ENCODE measurements at regions not wholly inside any gene's neighbourhood (a gene's known extent, or its start where the extent isn't known, plus 50 kb on each side); places are given as distances from the start of the nearest gene placed in this dataset.

DNA sequence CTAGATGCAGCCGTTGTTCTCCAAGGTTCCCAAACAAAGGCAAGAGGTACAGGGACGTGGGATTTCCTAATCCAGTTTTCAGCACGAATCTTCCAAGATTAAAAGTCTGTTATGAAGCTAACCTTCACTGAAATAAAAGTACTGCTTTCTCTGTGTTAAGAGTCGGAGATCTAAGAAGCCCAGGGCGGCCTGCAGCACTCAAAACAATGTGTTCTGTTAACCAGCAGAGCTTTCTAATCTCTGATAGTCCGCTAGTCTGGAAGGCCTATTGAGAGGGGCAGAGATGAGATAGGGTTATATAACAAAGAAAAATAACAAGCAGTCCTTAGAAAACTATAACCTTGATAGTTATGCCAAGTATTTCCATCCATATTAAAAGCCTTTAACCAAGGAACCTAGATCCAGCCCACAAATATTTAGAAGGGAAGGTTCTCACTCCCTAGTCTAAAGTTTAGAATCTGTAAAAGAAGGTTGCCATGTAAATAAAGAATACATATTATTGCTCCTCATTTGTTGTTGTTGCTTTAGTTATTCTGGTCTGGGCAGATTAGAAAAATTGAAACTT is 106.3 kb upstream of the SVIL start:
- H3K4me3 ChIP-seq (ENCODE audit: low read depth in 1 of 2, low read length in 2 of 2) = no peak overlapping the region

DNA sequence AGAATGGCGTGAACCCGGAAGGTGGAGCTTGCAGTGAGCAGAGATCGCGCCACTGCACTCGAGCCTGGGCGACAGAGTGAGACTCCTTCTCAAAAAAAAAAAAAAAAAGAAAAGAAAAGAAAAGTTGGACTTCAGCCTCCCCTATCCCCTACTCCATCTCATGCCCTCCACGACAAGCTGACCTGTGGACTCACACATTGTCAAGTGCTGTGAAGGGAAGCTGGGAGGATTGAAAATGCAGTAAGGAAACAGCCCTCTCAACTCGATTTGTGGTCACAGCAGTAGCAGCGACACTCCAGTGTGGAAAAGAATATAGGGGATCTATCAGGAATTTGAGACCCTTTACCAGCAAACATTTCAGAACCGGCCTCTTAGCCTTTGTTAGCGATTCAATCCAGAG is 103.6 kb upstream of the SVIL start:
- H4K20me1 ChIP-seq (ENCODE audit: insufficient read depth, low read length) = no peaks in the 10 kb centered on the region
- H3K4me1 ChIP-seq (ENCODE audit: insufficient read depth, low read length) = peaks cover 24% of the 10 kb centered on the region
- H2AFZ ChIP-seq (ENCODE audit: low read depth, low read length) = no peak overlapping the region
- no peak overlapping the region for H3K4me3 ChIP-seq (ENCODE audit: low read depth in 1 of 2, low read length in 2 of 2)
- no peak overlapping the region for H3K27ac ChIP-seq (ENCODE audit: low read length)
- H3K4me2 ChIP-seq (ENCODE audit: insufficient read depth, low read length) = no peak overlapping the region
- ATAC-seq (ENCODE audit: insufficient read depth, low read depth) (no peak), DNase-seq (no peak)
- H3K9ac ChIP-seq (ENCODE audit: low read depth, low read length) = no peak overlapping the region
- H3K27me3 ChIP-seq (ENCODE audit: insufficient read depth, low read length, poor library complexity) = no peaks in the 10 kb centered on the region
- no peak for TF ChIP-seq EZH2 (IDR thresholded peaks at IDR 0.05; ENCODE audit: borderline replicate concordance, low read depth, low read length, severe bottlenecking)
- TF ChIP-seq, protein P1, sequence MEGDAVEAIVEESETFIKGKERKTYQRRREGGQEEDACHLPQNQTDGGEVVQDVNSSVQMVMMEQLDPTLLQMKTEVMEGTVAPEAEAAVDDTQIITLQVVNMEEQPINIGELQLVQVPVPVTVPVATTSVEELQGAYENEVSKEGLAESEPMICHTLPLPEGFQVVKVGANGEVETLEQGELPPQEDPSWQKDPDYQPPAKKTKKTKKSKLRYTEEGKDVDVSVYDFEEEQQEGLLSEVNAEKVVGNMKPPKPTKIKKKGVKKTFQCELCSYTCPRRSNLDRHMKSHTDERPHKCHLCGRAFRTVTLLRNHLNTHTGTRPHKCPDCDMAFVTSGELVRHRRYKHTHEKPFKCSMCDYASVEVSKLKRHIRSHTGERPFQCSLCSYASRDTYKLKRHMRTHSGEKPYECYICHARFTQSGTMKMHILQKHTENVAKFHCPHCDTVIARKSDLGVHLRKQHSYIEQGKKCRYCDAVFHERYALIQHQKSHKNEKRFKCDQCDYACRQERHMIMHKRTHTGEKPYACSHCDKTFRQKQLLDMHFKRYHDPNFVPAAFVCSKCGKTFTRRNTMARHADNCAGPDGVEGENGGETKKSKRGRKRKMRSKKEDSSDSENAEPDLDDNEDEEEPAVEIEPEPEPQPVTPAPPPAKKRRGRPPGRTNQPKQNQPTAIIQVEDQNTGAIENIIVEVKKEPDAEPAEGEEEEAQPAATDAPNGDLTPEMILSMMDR (IDR thresholded peaks at IDR 0.05; ENCODE audit: borderline replicate concordance, extremely low read depth, low read length, poor library complexity, severe bottlenecking) = no peak
- no peaks in the 10 kb centered on the region; the same call in 1 of the 2 replicates for H3K36me3 ChIP-seq (ENCODE audit: insufficient read depth, low read length)
- peaks cover 21% of the 10 kb centered on the region for H3K79me2 ChIP-seq (ENCODE audit: insufficient read depth, low read length)
- no peaks in the 10 kb centered on the region for H3K9me3 ChIP-seq (ENCODE audit: insufficient read depth, low read length, severe bottlenecking)

More for the DNA sequence above, 106.3 kb upstream of the SVIL start:
- no peak for ATAC-seq (ENCODE audit: insufficient read depth, low read depth)
- Histone ChIP-seq H3K27me3 (ENCODE audit: insufficient read depth, low read length, poor library complexity) (no peaks in the 10 kb centered on the region), H3K4me2 (ENCODE audit: insufficient read depth, low read length) (no peak overlapping the region), H3K9ac (ENCODE audit: low read depth, low read length) (no peak overlapping the region), H2AFZ (ENCODE audit: low read depth, low read length) (no peak overlapping the region), H3K9me3 (ENCODE audit: insufficient read depth, low read length, severe bottlenecking) (no peaks in the 10 kb centered on the region), H4K20me1 (ENCODE audit: insufficient read depth, low read length) (no peaks in the 10 kb centered on the region), H3K4me1 (ENCODE audit: insufficient read depth, low read length) (peaks cover 5% of the 10 kb centered on the region), H3K36me3 (ENCODE audit: insufficient read depth, low read length) (no peaks in the 10 kb centered on the region), H3K79me2 (ENCODE audit: insufficient read depth, low read length) (no peaks in the 10 kb centered on the region), H3K27ac (ENCODE audit: low read length) (no peak overlapping the region)
- no peak for DNase-seq
- TF ChIP-seq EZH2 (IDR thresholded peaks at IDR 0.05; ENCODE audit: borderline replicate concordance, low read depth, low read length, severe bottlenecking) = no peak
- TF ChIP-seq, protein P1 (IDR thresholded peaks at IDR 0.05; ENCODE audit: borderline replicate concordance, extremely low read depth, low read length, poor library complexity, severe bottlenecking) = no peak

DNA sequence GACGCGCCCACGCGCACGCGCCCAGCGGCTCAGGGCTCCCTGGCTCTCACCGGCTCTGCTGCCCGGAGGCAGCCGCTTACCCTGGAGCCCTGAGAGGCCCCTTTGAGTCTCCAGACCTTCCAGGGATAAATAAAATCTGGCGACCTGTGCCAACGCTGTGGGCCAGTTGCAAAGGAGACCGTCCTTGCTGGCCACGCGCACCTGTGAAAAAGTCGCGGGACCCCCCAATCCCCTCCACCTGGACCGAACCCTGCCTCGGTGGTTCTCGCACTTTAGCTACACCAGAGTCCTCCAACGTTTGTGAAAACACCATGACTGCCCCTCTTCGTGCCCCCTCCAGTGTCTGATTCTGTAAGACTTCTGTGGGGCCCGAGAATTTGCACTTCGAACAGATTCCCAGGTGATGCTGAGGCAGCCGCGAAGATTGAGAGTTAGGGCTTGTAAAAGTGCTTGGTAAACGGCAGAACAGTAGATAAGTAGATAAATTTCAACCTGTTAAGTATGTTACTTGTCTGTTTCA is 102.4 kb upstream of the SVIL start:
- Histone ChIP-seq H3K9ac (ENCODE audit: low read depth, low read length) (no peak overlapping the region), H3K9me3 (ENCODE audit: insufficient read depth, low read length, severe bottlenecking) (no peaks in the 10 kb centered on the region), H3K36me3 (ENCODE audit: insufficient read depth, low read length) (no peaks in the 10 kb centered on the region; the same call in 1 of the 2 replicates), H3K4me1 (ENCODE audit: insufficient read depth, low read length) (peaks cover 30% of the 10 kb centered on the region), H4K20me1 (ENCODE audit: insufficient read depth, low read length) (no peaks in the 10 kb centered on the region), H3K27ac (ENCODE audit: low read length) (no peak overlapping the region), H3K4me3 (ENCODE audit: low read depth in 1 of 2, low read length in 2 of 2) (no peak overlapping the region), H3K4me2 (ENCODE audit: insufficient read depth, low read length) (no peak overlapping the region), H3K27me3 (ENCODE audit: insufficient read depth, low read length, poor library complexity) (no peaks in the 10 kb centered on the region), H2AFZ (ENCODE audit: low read depth, low read length) (no peak overlapping the region; the same call in 1 of the 2 replicates), H3K79me2 (ENCODE audit: insufficient read depth, low read length) (peaks cover 32% of the 10 kb centered on the region)
- ATAC-seq (ENCODE audit: insufficient read depth, low read depth) = no peak
- DNase-seq = no peak
- TF ChIP-seq, protein P1 (IDR thresholded peaks at IDR 0.05; ENCODE audit: borderline replicate concordance, extremely low read depth, low read length, poor library complexity, severe bottlenecking) = no peak
- no peak for TF ChIP-seq EZH2 (IDR thresholded peaks at IDR 0.05; ENCODE audit: borderline replicate concordance, low read depth, low read length, severe bottlenecking)

All from DND-41 (cell line).